Endothelial cell of umbilical vein (primary cell): ENCODE measurements at regions not wholly inside any gene's neighbourhood (a gene's known extent, or its start where the extent isn't known, plus 50 kb on each side); places are given as distances from the start of the nearest gene placed in this dataset.

Experiments
- BruUV-seq: library from RNA; stranded (reverse); fragments of 400-500 nt; replicated peaks from 2 replicates; lab custom pipeline; 2021; lab: Mats Ljungman, UMichigan
- CTCF ChIA-PET: fragments of 300-600, 350-600 bp; sonication (Branson Sonifier 250); formaldehyde crosslinking; loops from one replicate; lab custom pipeline; 2021; ENCODE audit warnings: antibody characterized with exemption, inconsistent platforms; lab: Charles Lee
- POLR2A ChIA-PET: fragments of 300-600, 350-600 bp; sonication (Branson Sonifier 250); formaldehyde crosslinking; loops from one replicate; lab custom pipeline; 2021; ENCODE audit warnings: antibody characterized with exemption, inconsistent platforms; lab: Charles Lee
- DNase-seq: peaks from one replicate; pipeline ENCODE4 v3.0.0-alpha.2; 2011; ENCODE audit warnings: low read depth, low spot score
- FAIRE-seq: peaks from 2 replicates; lab custom pipeline; 2011; peaks lifted over from hg19 to GRCh38; lab: Jason Lieb, UNC
- H2AFZ ChIP-seq: 2 replicates; pipeline ENCODE4 v1.6.0; 2012; ENCODE audit warnings: low read depth, low read length, control low read depth, inconsistent platforms
- H3K27ac ChIP-seq: 2 replicates; pipeline ENCODE4 v1.5.1; 2011; ENCODE audit warnings: low read depth, mild to moderate bottlenecking, control low read depth, low read length, moderate library complexity; ENCODE audit not compliant: insufficient read depth
- H3K27me3 ChIP-seq, 2 experiments: 2 replicates each; pipeline versions ENCODE4 v1.6.0 to v1.6.1; 2011; ENCODE audit warnings: low read length in 2 of 2, mixed read lengths in 1 of 2; ENCODE audit not compliant: control insufficient read depth in 2 of 2, insufficient read depth in 2 of 2
- H3K36me3 ChIP-seq, 2 experiments: 2 replicates in 1 of 2; 3 replicates in 1 of 2; pipeline ENCODE4 v1.5.1; 2011; ENCODE audit warnings: low read length in 2 of 2, mild to moderate bottlenecking in 1 of 2, moderate library complexity in 1 of 2; ENCODE audit not compliant: control insufficient read depth in 2 of 2, insufficient read depth in 2 of 2; ENCODE audit errors: extremely low read depth in 1 of 2
- H3K4me1 ChIP-seq: 3 replicates; pipeline ENCODE4 v1.5.1; 2011; ENCODE audit warnings: mild to moderate bottlenecking, low read length; ENCODE audit not compliant: control insufficient read depth, insufficient read depth; ENCODE audit errors: extremely low read depth
- H3K4me2 ChIP-seq: 2 replicates; pipeline ENCODE4 v1.6.1; 2011; ENCODE audit warnings: low read length, control low read depth, mixed read lengths; ENCODE audit not compliant: insufficient read depth
- H3K4me3 ChIP-seq, 3 experiments: fragments of 200-600 bp in 1 of 3; sonication (generic), shearing (Covaris generic) in 1 of 3; replicated peaks in 1 of 3; 2 replicates each; pipeline ENCODE4 v1.5.1; 2011 to 2016; ENCODE audit warnings: control low read depth in 3 of 3, low read length in 3 of 3, mild to moderate bottlenecking in 2 of 3, inconsistent platforms in 1 of 3, low read depth in 1 of 3, moderate library complexity in 1 of 3; ENCODE audit not compliant: insufficient read depth in 1 of 3
- H3K79me2 ChIP-seq: 2 replicates; pipeline ENCODE4 v1.6.0; 2012; ENCODE audit warnings: low read length, inconsistent platforms; ENCODE audit not compliant: control insufficient read depth, insufficient read depth
- H3K9ac ChIP-seq: replicated peaks from 2 replicates; pipeline ENCODE3; 2011; ENCODE audit warnings: low read length, control low read depth; ENCODE audit not compliant: insufficient read depth; ENCODE audit errors: extremely low read depth
- H3K9me1 ChIP-seq: replicated peaks from 3 replicates; pipeline ENCODE4 v1.6.0; 2011; ENCODE audit warnings: mild to moderate bottlenecking, low read length; ENCODE audit not compliant: control insufficient read depth, insufficient read depth; ENCODE audit errors: extremely low read depth
- H3K9me3 ChIP-seq: replicated peaks from 2 replicates; pipeline ENCODE4 v1.5.1; 2012; ENCODE audit warnings: low read length, inconsistent platforms; ENCODE audit not compliant: control insufficient read depth, insufficient read depth
- H4K20me1 ChIP-seq: replicated peaks from 2 replicates; pipeline ENCODE3; 2011; ENCODE audit warnings: mild to moderate bottlenecking, low read length; ENCODE audit not compliant: control insufficient read depth, insufficient read depth; ENCODE audit errors: extremely low read depth
- CTCF ChIP-seq, 2 donors: IDR thresholded peaks; 1 replicate in 1 of 2; 2 replicates in 1 of 2; pipeline ENCODE4 v1.5.1; 2011; ENCODE audit warnings: low read length in 2 of 2, mild to moderate bottlenecking in 2 of 2, moderate library complexity in 2 of 2, control low read depth in 1 of 2, inconsistent platforms in 1 of 2, low read depth in 1 of 2; ENCODE audit not compliant: insufficient read depth in 1 of 2; ENCODE audit errors: extremely low read depth in 1 of 2
- EZH2 ChIP-seq: IDR thresholded peaks from 2 replicates; pipeline ENCODE4 v1.6.1; 2012; ENCODE audit warnings: borderline replicate concordance, low read depth, mild to moderate bottlenecking, moderate library complexity, low read length, inconsistent platforms; ENCODE audit not compliant: severe bottlenecking
- FOS ChIP-seq: IDR thresholded peaks from 2 replicates; pipeline ENCODE4 v1.6.1; 2011; ENCODE audit warnings: mild to moderate bottlenecking, low read length, moderate library complexity, borderline replicate concordance; ENCODE audit not compliant: insufficient read depth
- GATA2 ChIP-seq: IDR thresholded peaks from 2 replicates; pipeline ENCODE4 v1.7.0; 2011; ENCODE audit warnings: low read depth, mild to moderate bottlenecking, moderate library complexity, mixed read lengths, low read length; ENCODE audit not compliant: insufficient read length, insufficient read depth
- JUN ChIP-seq: IDR thresholded peaks from 2 replicates; pipeline ENCODE4 v1.6.1; 2011; ENCODE audit warnings: borderline replicate concordance, low read depth; ENCODE audit not compliant: insufficient read length, insufficient read depth
- MAX ChIP-seq: IDR thresholded peaks from 2 replicates; pipeline ENCODE4 v1.6.1; 2011; ENCODE audit not compliant: insufficient read depth, insufficient read length
- MYC ChIP-seq: IDR thresholded peaks from one replicate; pipeline ENCODE4 v1.6.1; 2011; ENCODE audit warnings: mild to moderate bottlenecking, low read depth, low read length
- POLR2A ChIP-seq: IDR thresholded peaks from 2 replicates; pipeline ENCODE4 v1.6.1; 2012; ENCODE audit warnings: low read depth, mild to moderate bottlenecking, control low read depth, low read length
- POLR2AphosphoS5 ChIP-seq: IDR thresholded peaks from 2 replicates; pipeline ENCODE4 v1.6.1; 2012; ENCODE audit warnings: low read depth, mild to moderate bottlenecking, control low read depth, low read length, moderate library complexity; ENCODE audit not compliant: insufficient read depth
- dilution Hi-C: fragments of 300-500 bp; cut with MboI; formaldehyde crosslinking; loops from one replicate; pipeline ENCODE4 v1.15.0; 2019; ENCODE audit warnings: low sequenced_read_pairs; ENCODE audit not compliant: extremely low pct_ligation_motif_present
- intact Hi-C: fragments of 100-400 bp; cut with micrococcal nuclease; formaldehyde crosslinking; loops from one replicate; pipeline ENCODE4 v1.10.0; 2022

GRCh38 chr11:130798801-130799200, 117.5 kb downstream of the SNX19 start:
- no peak overlapping the region for H3K9ac ChIP-seq
- no peak overlapping the region for H3K4me2 ChIP-seq

More at GRCh38 chr11:130798801-130799200, 117.5 kb downstream of the SNX19 start:
- no peaks in the 10 kb centered on the region for H3K4me1 ChIP-seq
- ChIA-PET POLR2A (no interaction called here), CTCF (no interaction called here)
- H3K9me1 ChIP-seq: no peaks in the 10 kb centered on the region
- no peak overlapping the region for H3K27ac ChIP-seq
- FAIRE-seq (no peak), DNase-seq (no peak)
- no peaks in the 10 kb centered on the region for H3K36me3 ChIP-seq
- dilution Hi-C loops (no loop called here), intact Hi-C loops (no loop called here)
- no peaks in the 10 kb centered on the region for H3K27me3 ChIP-seq
- H4K20me1 ChIP-seq: no peaks in the 10 kb centered on the region
- no peaks in the 10 kb centered on the region for H3K79me2 ChIP-seq
- BruUV-seq: no TSS peak
- H3K4me3 ChIP-seq: no peak overlapping the region
- no peak for TF ChIP-seq JUN
- TF ChIP-seq GATA2: no peak
- TF ChIP-seq MYC: no peak
- TF ChIP-seq MAX: no peak
- no peak for TF ChIP-seq EZH2
- TF ChIP-seq FOS: no peak
- no peak for TF ChIP-seq POLR2AphosphoS5
- TF ChIP-seq POLR2A: no peak
- no peak for TF ChIP-seq CTCF (IDR thresholded peaks at IDR 0.05; ENCODE audit: extremely low read depth in 1 of 2, insufficient read depth in 1 of 2, low read depth in 1 of 2, low read length in 2 of 2)
- no peaks in the 10 kb centered on the region for H3K9me3 ChIP-seq
- H2AFZ ChIP-seq: no peak overlapping the region
